GM21390 (cell line): ENCODE measurements at regions not wholly inside any gene's neighbourhood (a gene's known extent, or its start where the extent isn't known, plus 50 kb on each side); places are given as distances from the start of the nearest gene placed in this dataset.
"Not testable (repeated sequence)": the region's sequence is repeated elsewhere in the genome, so short reads cannot be mapped to it uniquely, and the experiment has no call there.

Source experiments
- ATAC-seq: cut with Tn5 transposase; IDR thresholded peaks from one replicate; pipeline ENCODE4 v1.9.1; 2021; ENCODE audit not compliant: unreplicated experiment

DNA sequence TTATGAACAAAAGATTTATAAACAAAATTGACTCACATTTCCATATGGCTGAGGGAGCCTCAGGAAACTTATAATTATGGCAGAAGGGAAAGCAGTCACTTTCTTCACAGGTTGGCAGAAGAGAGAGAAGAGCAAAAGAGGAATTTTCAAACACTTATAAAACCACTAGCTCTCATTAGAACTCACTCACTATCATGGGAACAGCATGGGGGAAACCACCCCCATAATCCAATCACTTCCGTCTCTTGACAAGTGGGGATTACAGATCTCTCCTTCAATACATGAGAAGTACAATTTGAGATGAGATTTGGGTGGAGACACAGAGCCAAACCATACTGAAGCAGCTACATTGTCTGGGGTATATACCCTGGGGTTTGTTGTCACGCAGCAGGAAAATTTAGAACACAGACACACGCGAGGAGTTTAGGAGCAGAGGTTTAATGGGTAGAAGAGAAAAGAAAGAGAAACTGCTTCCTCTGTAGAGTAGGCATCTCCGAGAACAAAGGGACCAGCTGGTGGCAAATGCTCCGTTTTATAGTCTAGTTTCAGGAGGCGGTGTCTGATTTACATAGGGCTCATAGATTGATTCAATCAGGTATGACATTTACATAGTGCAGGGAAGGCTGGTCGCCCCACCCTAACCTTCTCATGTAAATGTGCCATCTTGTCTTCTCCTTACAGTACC lies 2277.7 kb upstream of the AGA start:
- ATAC-seq = no peak

DNA sequence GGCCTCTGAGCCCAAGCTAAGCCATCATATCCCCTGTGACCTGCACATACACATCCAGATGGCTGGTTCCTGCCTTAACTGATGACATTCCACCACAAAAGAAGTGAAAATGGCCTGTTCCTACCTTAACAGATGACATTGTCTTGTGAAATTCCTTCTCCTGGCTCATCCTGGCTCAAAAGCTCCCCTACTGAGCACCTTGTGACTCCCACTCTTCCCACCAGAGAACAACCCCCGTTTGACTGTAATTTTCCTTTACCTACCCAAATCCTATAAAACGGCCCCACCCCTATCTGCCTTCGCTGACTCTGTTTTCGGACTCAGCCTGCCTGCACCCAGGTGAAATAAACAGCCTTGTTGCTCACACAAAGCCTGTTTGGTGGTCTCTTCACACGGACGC lies 2284.3 kb upstream of the AGA start:
- not testable (repeated sequence) for ATAC-seq

DNA sequence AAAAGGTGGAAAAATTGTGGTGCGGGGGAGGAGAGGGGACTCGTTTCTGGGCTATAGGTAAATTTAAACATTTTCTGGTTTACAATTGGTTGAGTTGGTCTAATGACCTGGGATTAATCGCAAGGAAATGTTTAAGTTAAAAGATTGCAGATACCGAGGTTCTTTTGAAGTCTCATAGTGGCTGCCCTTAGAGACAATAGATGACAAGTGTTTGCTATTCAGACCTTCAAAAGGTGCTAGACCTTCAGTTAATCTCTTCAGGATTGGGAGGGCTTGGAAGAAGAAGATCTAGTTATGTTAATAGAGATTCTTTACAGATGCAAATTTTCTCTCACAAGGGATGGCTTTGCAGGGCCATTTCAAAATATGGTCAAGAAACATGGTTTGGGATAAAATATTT lies 2286.1 kb upstream of the AGA start:
- ATAC-seq = no peak

GRCh38 chr4:179736820-179737219 lies 2294.6 kb upstream of the AGA start:
- not testable (repeated sequence) for ATAC-seq

GRCh38 chr4:179738822-179739221 lies 2296.6 kb upstream of the AGA start:
- ATAC-seq = no peak

DNA sequence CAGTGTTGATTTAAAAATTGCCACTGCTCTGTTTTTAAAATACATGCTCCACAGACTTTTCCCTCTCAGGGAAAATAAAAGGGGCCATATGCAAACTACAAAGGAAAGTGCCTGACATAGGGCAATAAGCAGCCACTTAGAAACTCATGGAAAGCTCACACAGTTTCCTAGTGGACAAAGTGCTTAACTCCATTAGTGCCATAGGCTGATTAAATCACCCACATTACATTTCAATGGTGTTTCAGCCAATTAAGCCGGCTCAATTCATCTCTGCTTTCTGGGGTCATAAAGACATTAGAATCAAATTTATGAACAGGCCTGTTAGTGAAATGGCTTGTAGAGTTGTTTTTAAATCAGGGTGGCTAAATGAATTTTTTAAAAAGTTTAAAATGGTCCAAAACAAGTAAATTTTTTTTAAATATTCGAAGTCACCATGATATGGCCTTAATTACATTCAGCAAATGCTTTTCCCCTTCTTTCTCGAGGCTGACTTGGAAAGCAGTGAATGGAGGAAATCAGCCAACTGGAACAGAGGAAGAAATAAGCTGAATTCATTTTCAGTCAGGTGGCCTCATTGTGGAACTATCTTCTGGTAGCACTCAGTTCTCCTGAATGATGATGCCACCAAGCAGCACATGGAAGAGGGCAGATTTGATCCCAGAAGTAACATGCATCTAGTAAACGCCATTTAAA lies 2305.1 kb upstream of the AGA start:
- ATAC-seq = no peak

GRCh38 chr4:179748837-179749236 lies 2306.6 kb upstream of the AGA start:
- no peak for ATAC-seq

DNA sequence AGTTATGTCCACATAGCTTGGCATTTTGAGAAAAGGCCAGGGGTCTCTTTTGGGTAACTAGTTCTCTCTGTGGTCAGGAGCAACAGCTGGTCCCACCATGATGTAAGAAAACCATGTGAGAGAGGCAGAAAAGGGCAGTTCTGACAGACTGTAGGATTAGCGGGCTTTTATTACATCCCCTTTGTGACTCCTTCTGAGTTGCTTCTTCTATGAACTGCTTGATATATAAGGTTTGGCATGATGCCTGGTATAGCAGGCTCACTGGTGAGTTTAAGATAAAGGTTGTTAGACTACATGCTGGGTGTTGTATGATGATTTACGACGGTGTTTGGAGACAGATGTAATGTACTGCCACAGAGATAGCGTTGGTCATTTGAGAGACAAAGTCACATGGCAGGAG lies 2308.1 kb upstream of the AGA start:
- ATAC-seq = no peak

DNA sequence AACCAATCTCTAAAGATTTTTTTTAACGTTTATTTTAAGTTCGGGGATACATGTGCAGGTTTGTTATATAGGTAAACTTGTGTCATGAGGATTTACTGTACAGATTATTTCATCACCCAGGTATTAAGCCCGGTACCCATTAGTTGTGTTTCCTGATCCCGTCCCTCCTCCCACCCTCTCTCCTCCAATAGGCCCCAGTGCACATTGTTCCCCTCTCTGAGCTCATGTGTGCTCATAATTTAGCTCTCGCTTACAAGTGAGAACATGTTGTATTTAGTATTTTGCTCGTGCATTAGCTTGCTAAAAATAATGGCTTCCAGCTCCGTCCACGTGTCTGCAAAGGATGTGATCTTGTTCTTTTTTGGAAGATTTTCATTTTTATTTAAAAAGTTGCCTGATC lies 2309.4 kb upstream of the AGA start:
- ATAC-seq = no peak

DNA sequence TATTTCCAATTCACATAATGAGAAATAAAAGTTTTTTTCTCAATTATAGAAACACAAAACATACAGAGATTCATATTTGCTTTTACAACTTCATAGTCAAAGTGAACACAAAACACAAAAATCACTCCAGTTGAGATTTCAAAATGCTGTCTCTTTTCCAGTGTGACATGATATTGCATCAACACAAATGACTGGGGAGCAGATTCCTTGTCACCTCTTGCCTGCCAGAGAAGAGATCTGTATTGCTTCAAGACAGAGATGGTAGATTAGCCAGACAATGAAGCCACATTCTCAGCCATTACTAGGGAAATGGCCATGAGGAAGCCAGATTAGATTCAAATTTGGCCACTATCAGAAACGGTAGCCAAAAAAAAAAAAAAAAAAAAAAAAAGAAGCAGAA lies 2313.1 kb upstream of the AGA start:
- ATAC-seq = no peak

DNA sequence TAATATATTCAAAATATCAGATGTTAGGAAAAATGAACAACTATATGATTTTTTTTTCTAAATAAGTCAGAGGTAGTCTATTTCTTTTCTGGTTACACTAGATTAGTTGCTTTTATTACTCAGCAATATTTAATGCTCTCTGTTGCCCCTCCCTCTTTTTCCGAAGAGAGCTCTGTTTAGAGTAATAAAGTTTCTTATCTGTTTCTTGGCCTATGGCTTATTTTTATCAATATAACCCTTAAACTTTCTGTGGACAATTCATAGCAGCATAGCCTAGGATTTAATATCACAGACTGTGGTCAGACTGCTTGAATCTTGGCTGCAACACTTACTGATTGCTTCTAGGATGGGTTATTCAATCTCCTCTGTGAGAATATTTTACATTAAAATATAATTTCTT lies 2315.4 kb upstream of the AGA start:
- ATAC-seq = no peak

DNA sequence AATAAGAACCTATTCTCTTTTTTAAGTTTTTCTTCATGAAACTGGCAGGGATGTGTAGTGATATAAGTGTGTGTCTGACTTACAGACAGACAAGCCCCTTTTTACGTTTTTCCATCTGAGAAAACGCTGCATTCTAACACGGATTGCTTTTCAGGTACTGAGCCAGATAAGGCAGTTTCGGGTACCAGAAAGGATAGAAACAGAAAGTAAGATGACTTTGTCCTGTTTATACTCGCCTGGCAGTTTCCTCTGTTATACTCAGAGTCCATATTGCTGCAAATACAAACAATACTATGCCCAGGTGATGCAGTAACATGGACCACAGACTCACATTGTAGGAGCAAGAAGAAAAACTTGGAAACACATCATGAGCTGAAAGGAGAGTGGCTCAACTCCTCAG lies 2320.6 kb upstream of the AGA start:
- ATAC-seq = no peak

GRCh38 chr4:179766938-179767337 lies 2324.7 kb upstream of the AGA start:
- ATAC-seq = no peak

GRCh38 chr4:179768996-179769395 lies 2326.8 kb upstream of the AGA start:
- ATAC-seq = no peak

DNA sequence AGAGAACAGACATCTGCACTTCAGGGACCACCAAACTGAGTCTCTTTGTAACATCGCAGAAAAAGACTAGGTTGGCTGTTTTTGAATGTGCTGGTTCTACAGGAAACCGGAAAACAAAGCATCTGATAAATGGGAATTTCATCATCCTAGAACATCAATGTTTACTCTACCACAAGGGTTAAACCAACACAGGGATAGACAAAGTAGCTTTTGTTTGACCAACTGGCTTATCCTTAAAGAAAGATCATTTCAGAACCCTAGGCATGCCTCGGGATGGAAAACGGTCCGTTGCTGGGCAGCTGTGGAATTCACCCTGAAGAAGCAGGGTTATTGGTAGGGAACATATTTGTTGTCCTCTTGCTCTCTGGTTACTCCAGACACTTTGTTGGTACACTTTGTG lies 2355.5 kb upstream of the AGA start:
- ATAC-seq = no peak

GRCh38 chr4:179803857-179804256 lies 2361.6 kb upstream of the AGA start:
- ATAC-seq = no peak

DNA sequence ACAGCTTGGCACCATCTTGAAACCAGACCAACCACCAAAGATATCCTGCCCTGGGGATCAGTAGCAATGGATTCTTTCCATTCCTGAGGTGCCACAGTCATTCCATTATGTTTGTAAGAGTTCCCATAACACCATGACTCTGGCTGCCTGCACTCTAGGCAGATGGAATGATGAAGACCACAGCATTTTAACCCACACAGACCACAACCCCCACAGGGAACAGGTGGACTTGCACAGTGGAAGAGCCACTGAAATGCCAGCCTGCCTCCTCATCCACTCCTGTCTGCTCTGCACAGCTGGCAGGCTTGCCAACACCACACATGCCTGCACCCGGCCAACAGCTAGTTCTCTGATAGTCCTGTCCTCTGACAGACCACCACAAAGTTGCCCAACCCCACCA lies 2362.2 kb upstream of the AGA start:
- no peak for ATAC-seq

DNA sequence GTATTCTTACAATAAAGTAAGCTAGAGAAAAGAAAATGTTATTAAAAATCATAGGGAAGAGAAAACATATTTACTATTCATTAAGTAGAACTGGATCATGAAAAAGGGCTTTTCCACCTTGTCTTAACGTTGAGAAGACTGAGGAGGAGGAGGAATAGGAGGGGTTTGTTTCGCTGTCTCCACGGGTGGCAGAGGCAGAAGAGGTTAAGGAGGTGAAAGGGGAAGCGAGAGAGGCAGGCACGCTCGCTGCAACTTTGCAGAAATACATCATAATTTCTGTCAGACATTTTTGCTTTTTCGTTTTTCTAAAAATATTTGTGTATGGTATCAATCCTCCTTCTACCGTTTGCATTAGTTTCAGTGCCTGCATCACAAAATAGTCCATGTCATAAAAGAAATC lies 2375.1 kb upstream of the AGA start:
- no peak for ATAC-seq

GRCh38 chr4:179823342-179823741 lies 2381.1 kb upstream of the AGA start:
- ATAC-seq = no peak

- no peak for ATAC-seq
Measured at GRCh38 chr4:179831274-179831673, 2389.0 kb upstream of the AGA start.

GRCh38 chr4:179836179-179837075 lies 2394.2 kb upstream of the AGA start:
- ATAC-seq = no peak

DNA sequence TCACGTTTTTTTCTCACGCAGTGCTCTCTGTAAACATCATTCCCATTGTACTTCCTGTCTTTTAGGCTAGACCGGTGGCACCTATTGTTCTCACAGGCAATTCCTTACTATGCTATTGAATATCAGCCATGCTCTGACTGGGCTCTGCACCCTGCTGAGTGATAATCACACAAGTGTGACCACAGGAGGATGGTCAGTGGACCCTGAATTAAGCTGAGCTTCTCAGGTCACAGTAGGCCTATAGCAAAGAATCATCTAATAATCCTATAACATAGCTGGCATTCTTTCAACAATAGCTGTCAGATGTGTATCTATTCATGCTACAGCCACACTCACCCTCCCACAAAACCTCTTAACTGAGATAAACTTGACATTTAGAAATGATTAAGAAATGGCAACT lies 2399.8 kb upstream of the TENM3 start:
- ATAC-seq = no peak
